ENCODE measurements at regions not wholly inside any gene's neighbourhood (a gene's known extent, or its start where the extent isn't known, plus 50 kb on each side); places are given as distances from the start of the nearest gene placed in this dataset.

GRCh38 chr1:185369786-185370185 lies 52.7 kb upstream of the IVNS1ABP start:
- intact Hi-C loops (cut with DNase I), result no loop called here
- no peak for ATAC-seq (ENCODE audit: poor library complexity)
- no peak for DNase-seq

GRCh38 chr1:185368913-185369491 lies 52.0 kb upstream of the IVNS1ABP start:
- intact Hi-C loops (cut with DNase I), result no loop called here
- DNase-seq, result no peak
- no peak for ATAC-seq (ENCODE audit: poor library complexity)

GRCh38 chr1:185368313-185368855 lies 51.3 kb upstream of the IVNS1ABP start:
- DNase-seq (no peak), ATAC-seq (ENCODE audit: poor library complexity) (no peak)
- intact Hi-C loops (cut with DNase I), result no loop called here

- intact Hi-C loops (cut with DNase I), result no loop called here
- ATAC-seq (ENCODE audit: poor library complexity) (no peak), DNase-seq (no peak)
These were observed 50.2 kb upstream of the IVNS1ABP start for GRCh38 chr1:185367218-185367617.
